HG03571 (cell line): ENCODE measurements at regions not wholly inside any gene's neighbourhood (a gene's known extent, or its start where the extent isn't known, plus 50 kb on each side); places are given as distances from the start of the nearest gene placed in this dataset.

Experiments used
- ATAC-seq: cut with Tn5 transposase; IDR thresholded peaks from one replicate; pipeline ENCODE4 v1.9.1; 2021; ENCODE audit not compliant: unreplicated experiment

DNA sequence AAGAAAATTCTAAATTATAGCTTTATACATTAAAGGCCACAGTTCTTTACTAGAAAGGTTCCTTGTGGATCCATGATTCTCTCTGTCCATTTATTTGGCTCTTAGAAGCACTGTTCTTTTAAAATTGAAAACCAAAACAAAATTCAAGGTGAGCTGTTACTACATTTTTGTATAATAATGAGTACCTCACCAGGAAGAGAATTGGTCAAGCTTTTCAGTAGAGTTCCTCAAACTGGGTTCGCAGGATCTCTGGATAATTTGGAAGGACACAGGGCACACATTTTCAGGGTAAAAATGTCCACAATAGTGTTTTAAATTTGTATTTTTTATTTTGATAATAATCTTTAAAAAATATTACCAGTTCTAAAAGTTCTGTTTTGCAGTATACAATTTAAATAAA is 93.0 kb downstream of the PPP1R3A start:
- no peak for ATAC-seq

DNA sequence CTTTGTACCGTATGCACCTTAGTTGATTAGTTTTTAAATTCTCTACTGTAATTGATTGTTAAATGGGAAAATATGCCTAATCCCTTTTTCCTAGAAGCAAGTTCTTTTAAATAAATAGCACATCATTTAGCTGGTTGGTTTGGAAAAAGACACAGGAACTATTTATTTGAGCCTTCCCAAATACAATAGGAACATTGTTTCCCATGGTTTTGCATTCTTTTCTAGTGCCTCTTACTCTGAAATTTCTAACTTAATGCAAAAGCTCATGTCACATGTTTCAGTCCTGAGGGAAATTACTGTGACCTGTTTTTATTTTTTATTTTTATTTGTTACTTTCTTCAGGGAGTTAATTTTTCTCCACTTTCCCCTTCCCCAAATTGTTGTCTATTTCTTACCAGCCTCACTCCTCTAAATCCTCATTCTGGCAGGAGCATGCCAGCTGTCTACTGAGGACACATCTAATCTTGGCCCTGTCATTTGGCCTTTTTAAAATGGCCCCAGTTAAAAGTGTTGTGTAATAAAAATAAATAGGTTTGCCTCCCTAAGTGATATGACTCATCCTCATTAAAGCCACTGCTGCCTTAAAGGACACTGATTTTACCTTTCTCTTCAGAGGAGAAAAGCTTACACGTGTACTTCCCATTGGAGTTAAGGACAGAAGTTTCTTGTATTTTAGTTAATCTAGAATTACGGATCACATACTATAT is 94.5 kb downstream of the PPP1R3A start:
- ATAC-seq, result no peak

DNA sequence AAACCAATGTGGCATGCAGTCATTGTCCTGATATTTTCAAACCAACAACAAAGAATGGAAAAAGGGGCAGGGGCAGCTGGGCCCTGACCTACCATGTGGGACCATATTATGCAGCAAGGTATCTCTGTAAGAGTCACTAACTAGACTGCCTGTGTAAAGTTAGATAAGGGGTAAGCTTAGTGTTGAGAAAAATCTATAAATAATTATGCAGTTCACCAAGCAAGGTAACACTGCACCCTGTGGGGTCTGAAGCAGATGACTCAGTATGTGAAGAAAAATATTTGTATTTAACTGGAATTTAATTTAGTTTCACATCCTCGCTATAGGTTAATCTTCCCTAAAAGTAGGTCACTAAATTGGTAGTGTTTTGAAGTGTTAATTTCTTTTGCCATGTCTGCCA is 99.3 kb downstream of the PPP1R3A start:
- no peak for ATAC-seq

- ATAC-seq, result no peak
These were observed 102.2 kb downstream of the PPP1R3A start for GRCh38 chr7:113816639-113817038.

DNA sequence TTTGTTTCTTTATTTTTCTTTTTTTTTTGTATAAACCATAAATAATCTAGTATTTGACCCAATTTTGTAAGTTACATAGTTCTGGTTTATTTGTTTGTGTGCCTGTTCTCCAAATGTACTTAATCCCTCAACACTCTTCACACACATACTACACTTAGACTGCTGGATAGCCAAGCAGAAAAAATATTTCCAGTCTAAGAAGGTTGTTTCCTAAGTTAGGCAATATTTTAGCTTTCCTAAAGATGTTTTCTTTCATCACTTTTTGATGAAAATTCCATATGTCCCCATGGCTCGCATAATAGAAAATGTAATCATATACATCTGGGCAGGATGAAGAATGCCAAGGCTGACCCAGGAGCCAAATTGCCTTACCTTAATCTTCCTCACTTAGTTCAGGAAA is 105.3 kb downstream of the PPP1R3A start:
- ATAC-seq, result no peak

DNA sequence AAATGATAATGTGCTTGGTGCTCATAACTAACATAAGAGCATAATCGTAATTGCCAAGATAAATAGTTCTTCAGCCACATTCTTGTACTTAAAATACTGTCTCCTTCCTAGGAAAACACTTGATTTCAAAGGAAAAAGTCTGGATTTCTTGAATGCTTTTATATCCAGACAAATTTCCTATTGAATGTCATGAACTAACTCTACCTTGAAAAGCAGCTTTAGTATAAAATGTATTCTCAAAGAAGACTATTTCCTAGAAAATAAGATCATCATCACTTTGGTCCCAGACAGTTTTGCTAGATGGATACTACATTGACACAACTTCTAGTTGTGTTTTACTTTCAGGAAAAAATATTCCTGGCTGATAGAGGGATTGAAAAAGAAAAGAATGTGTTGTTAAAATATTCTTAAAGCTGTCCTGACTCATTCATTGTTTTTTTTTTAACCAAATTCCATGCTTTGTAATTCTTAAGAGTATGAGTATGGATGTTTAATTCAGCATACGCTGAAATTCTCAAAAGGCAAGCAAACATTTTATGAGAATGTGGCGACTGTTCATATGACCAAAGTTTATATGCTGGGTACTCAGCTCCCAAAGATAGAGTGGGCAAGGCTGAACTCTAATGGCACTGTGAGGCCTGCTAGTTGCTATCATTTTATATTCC is 106.1 kb downstream of the PPP1R3A start:
- ATAC-seq, result no peak

GRCh38 chr7:113810080-113810744 is 108.6 kb downstream of the PPP1R3A start:
- no peak for ATAC-seq

DNA sequence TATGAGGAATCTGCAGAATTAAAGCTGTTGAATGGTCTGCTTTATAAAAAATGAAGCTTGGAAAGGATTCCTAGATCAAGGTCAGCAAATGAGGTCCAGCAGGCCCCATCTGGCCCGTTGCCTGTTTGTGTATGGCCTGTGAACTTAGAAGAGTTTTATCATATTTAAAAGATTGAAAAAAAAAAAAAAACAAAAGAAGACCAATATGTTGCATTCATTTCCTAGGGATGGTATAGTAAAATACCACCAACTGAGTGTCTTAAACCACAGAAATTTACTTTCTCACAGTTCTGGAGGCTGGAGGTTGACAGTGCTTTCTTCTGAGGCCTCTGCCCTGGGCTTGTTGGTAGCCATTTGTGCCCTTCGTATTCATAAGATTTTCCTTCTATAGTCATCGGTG is 109.2 kb downstream of the PPP1R3A start:
- ATAC-seq, result no peak

DNA sequence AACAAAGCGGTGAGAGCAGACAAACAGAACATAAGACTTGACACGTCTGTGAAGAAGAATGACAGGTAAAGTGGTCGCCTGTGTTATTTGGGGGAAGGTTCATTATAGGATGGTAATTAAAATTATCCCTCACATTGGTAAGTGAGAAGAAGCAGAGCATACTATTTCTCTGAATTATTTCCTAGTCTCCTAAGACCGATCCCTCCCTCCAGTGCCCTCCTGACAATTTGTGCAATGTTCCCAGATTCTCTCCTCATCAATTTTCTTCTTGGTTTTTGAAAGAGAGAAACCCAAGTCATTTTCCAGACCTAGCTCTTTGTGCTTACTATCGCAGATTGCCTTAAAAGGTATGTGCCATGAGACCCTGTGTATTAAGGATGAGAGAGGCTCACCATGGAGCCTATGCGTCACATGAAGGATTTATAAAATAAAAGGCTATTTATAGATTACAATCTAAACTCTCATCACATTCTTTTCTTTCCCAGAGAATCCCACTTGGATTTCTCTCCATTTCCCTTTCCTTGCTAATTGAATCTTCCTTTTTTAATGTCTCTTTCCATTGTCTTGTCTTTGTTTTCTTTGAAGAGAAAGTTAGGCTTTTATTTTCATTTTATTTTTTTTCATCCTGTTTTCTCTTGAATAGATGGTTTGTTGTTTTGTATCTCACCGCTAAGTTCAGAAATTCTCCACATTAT is 112.0 kb downstream of the PPP1R3A start:
- no peak for ATAC-seq

GRCh38 chr7:113805976-113806375 is 112.8 kb downstream of the PPP1R3A start:
- ATAC-seq, result no peak

DNA sequence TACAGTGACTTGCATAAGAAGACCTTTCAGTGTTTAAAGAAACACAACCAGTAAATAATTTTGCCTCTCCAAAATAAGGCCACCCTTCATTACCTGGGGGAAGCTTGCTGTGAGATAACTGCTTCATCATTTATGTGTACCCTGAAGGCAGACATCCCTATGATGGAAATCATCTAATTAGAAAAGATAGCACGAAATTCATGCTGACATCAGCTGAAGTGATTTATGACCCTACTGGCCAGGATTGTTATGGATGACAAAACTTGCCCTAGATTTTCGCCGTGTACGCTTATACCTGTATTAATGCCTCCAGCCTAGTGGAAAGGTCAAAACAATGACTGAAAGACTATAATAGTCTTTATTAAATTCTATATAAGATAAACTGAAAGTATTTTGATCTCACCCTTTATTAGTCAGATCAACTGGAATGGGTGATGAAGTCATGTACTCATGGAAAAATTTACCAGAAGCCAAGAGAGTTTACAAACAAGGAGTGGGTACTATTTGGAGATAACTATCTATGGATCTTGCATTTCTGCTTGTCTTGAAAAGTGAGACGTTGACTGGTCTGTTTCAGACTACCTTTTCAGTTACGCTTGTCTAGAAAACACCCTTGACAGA is 114.2 kb downstream of the PPP1R3A start:
- ATAC-seq, result no peak

DNA sequence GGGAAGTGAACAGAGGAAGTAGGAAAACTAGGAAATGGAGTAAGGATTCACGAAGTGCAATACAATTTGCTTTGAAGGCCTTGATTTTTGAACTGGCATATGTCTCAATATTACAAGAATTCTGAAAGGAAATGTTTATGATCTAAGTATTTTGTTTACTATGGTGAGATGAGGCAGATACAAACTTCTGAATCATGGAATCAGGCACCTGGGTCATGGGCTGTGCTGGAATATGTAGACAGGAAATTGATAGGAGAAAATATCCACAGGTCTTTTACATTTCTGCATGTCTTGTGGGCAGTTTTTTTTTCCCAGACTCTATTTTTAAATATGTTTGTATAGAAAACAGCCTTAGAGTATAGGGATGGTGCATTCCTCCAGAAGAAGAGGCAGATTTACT is 117.1 kb downstream of the PPP1R3A start:
- no peak for ATAC-seq

- no peak for ATAC-seq
These were observed 118.0 kb downstream of the PPP1R3A start for GRCh38 chr7:113800826-113801225.

DNA sequence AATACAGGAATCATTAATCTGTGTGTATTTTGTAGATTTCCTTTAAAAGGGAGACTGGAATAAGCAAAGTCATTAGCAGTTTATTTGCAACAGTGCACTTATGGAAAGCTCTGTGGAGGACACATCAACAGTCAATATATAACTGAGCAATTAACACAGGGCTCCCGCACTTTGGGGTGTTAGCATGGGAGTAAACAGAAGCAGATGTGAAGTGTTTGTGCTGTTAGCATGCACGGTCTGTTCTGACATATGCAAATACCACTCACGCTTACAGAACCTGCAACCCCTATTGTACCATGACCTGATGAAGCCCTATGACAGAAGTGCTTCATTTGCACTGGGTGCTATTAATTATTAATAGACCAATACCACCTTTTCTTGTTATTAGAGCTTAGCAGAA is 118.9 kb downstream of the PPP1R3A start:
- ATAC-seq, result peak; percentile 94

DNA sequence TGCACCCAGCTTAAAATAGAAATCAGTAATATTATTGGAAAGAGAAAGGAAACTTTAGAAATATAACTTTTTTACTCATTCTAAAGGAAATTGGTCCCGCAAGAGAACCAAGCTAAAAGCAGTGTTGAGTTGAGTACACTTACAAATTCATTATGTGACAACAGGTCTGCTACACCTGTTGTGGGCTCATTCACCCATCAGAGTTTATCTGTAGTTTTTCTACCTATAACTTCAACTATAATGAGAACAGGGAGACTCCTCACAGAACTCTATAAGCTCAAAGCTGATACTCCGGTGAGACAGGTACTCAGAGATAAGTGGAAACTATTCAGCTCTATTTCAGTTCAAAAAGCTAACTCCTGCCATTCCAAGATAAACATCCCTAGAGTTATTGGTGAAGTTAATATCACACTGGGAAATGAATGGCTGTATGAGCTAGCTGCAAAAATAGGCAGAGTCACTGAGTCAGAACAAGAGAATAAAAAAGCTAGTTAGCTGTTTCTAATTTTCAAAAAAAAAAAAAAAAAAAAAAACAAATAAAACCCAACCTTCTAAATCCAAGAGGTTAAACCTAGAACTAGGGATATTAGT is 121.3 kb downstream of the PPP1R3A start:
- ATAC-seq, result no peak

DNA sequence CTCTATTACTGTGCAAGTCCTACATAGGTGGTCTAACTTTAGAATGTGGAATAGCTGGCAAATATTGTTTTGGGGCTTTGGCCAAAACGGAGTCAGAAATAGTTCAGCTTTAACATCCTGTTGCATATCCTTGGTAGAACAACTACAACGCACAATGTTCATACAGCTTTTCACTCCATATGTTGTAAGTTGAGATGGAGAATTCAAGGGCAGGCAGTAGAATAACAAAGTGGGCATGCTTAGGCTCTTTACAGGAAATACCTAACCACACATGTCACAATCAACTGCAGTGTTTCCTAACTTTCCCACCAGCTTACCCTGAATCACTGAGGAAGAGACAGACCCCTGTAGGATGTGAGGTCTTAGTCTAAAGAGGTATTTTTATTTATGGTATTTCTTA is 122.3 kb downstream of the PPP1R3A start:
- no peak for ATAC-seq

DNA sequence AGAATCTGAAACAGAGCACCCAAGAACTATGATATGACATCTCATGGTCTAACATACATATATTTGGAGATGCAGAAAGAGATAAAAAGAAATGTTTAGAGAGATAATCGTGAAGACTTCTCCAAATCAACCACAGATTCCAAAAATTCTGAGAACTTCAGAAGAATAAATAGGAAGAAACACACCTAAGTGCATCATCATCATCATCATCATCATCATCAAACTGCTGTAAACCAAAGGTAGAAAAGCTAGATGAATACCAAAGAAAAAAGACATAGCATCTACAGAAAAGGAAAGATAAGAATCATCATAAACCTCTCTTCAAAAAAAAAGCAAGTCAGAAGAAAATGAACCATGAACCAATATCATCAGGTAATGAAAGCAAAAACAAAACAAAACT is 124.2 kb downstream of the PPP1R3A start:
- no peak for ATAC-seq

GRCh38 chr7:113793171-113793570 is 125.6 kb downstream of the PPP1R3A start:
- ATAC-seq, result no peak

GRCh38 chr7:113790025-113790424 is 128.8 kb downstream of the PPP1R3A start:
- ATAC-seq, result no peak

GRCh38 chr7:113787106-113787505 is 131.7 kb downstream of the PPP1R3A start:
- no peak for ATAC-seq

DNA sequence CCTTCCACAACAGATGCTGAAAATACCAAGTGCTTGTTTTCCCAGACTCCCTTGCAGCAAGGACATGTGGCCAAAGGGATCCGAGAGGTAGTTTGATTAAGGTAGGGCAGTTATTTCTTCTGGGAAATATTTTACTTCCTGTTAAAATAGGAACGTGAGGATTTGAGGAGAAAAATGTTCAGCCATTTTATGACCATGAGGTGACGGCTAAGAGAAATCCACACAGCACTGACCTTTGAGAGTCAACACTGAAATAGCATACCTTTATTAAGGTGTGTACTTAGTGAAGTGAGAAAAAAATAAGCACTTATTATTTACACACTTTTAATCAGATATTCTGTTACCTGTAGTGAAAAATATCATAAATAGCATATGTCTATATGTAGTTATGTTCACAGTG is 133.9 kb downstream of the PPP1R3A start:
- no peak for ATAC-seq
